Esophagus squamous epithelium (tissue), 5 donors: ENCODE measurements at regions not wholly inside any gene's neighbourhood (a gene's known extent, or its start where the extent isn't known, plus 50 kb on each side); places are given as distances from the start of the nearest gene placed in this dataset.

Experiments
- DNase-seq: peaks from one replicate; lab custom pipeline; 2025; lab: John Stamatoyannopoulos, UW
- H3K27ac ChIP-seq, 4 donors: fragments of 200-600 bp; sonication (generic); one replicate each; pipeline ENCODE4 v1.5.1; 2016 to 2019; ENCODE audit warnings: mild to moderate bottlenecking in 1 of 4
- H3K27me3 ChIP-seq, 4 donors: fragments of 200-600 bp; sonication (generic); 1 replicate in 3 of 4; 2 replicates in 1 of 4; pipeline versions ENCODE4 v1.5.1 to v1.6.0; 2017 to 2021; ENCODE audit warnings: antibody characterized with exemption in 1 of 4
- H3K36me3 ChIP-seq, 3 donors: fragments of 200-600 bp; sonication (generic); one replicate each; pipeline ENCODE4 v1.5.1; 2016 to 2019
- H3K4me1 ChIP-seq, 3 donors: fragments of 200-600 bp; sonication (generic); one replicate each; pipeline ENCODE4 v1.5.1; 2017 to 2019
- H3K4me3 ChIP-seq, 4 donors: fragments of 200-600 bp; sonication (generic); 1 replicate in 3 of 4; 2 replicates in 1 of 4; pipeline ENCODE4 v1.5.1; 2016 to 2019; ENCODE audit warnings: mild to moderate bottlenecking in 2 of 4, moderate library complexity in 1 of 4
- H3K9me3 ChIP-seq, 3 donors: fragments of 200-600 bp; sonication (generic); one replicate each; pipeline ENCODE4 v1.5.1; 2016 to 2019
- CTCF ChIP-seq, 6 experiments: fragments of 450-650 bp in 4 of 6; fragments of 200-600 bp in 2 of 6; sonication (generic) in 2 of 6; IDR thresholded peaks; one replicate each; pipeline ENCODE4 v1.5.1; 2016 to 2019; ENCODE audit warnings: antibody characterized with exemption in 6 of 6, mild to moderate bottlenecking in 4 of 6, moderate library complexity in 4 of 6
- POLR2A ChIP-seq, 4 donors: fragments of 450-650 bp; IDR thresholded peaks; one replicate each; pipeline ENCODE4 v1.6.1; 2017; ENCODE audit warnings: antibody characterized with exemption in 4 of 4, mild to moderate bottlenecking in 4 of 4, moderate library complexity in 3 of 4
- WGBS, 2 donors: methylation state at CpG; one replicate each; pipeline ENCODE4 v1.1.5; 2018; 5-methylcytosine and 5-hydroxymethylcytosine counted together
- intact Hi-C: fragments of 100-400 bp; cut with DNase I; formaldehyde crosslinking; loops from one replicate; pipeline ENCODE4 v1.15.0; 2022
- donor health status: DM: yes; HTN: yes; CAD: no.

GRCh38 chr11:109765709-109766311 lies 327.4 kb upstream of the ZC3H12C start:
- Histone ChIP-seq H3K9me3 (no peaks in the 10 kb centered on the region), H3K27ac (no peak overlapping the region), H3K27me3 (no peaks in the 10 kb centered on the region), H3K36me3 (no peaks in the 10 kb centered on the region), H3K4me1 (no peaks in the 10 kb centered on the region), H3K4me3 (no peak overlapping the region)
- TF ChIP-seq POLR2A (IDR thresholded peaks at IDR 0.05) (no peak), CTCF (IDR thresholded peaks at IDR 0.05) (no peak)
- intact Hi-C loops = no loop called here
- no peak for DNase-seq
- WGBS, 2 donors = 86 to 91% methylated on average over 5 of the region's 5 CpGs

- intact Hi-C loops = no loop called here
- Histone ChIP-seq H3K27ac (no peak overlapping the region), H3K4me1 (no peaks in the 10 kb centered on the region), H3K36me3 (no peaks in the 10 kb centered on the region), H3K4me3 (no peak overlapping the region), H3K9me3 (no peaks in the 10 kb centered on the region), H3K27me3 (no peaks in the 10 kb centered on the region)
- WGBS, 2 donors = 65 to 70% methylated on average over 2 to 4 of the region's 4 CpGs
- TF ChIP-seq POLR2A (IDR thresholded peaks at IDR 0.05) (no peak), CTCF (IDR thresholded peaks at IDR 0.05) (no peak)
- no peak for DNase-seq
Observed at GRCh38 chr11:109769858-109770257, 323.3 kb upstream of the ZC3H12C start.

- Histone ChIP-seq H3K4me3 (no peak overlapping the region), H3K9me3 (no peaks in the 10 kb centered on the region), H3K27ac (no peak overlapping the region), H3K4me1 (no peaks in the 10 kb centered on the region), H3K36me3 (no peaks in the 10 kb centered on the region), H3K27me3 (no peaks in the 10 kb centered on the region)
- TF ChIP-seq POLR2A (IDR thresholded peaks at IDR 0.05) (no peak), CTCF (IDR thresholded peaks at IDR 0.05) (no peak)
- intact Hi-C loops = no loop called here
- no peak for DNase-seq
Observed at GRCh38 chr11:109770323-109770722, 322.9 kb upstream of the ZC3H12C start.

- H3K4me1 ChIP-seq = no peaks in the 10 kb centered on the region
- no peak for DNase-seq
- intact Hi-C loops = no loop called here
- WGBS, 2 donors = 75 to 77% methylated on average over 1 of the region's 1 CpG
- H3K9me3 ChIP-seq = no peaks in the 10 kb centered on the region
- H3K4me3 ChIP-seq = no peak overlapping the region
- TF ChIP-seq POLR2A (IDR thresholded peaks at IDR 0.05) (no peak), CTCF (IDR thresholded peaks at IDR 0.05) (no peak)
- H3K27me3 ChIP-seq = no peaks in the 10 kb centered on the region
- H3K36me3 ChIP-seq = no peaks in the 10 kb centered on the region
- H3K27ac ChIP-seq = no peak overlapping the region
Observed at GRCh38 chr11:109772892-109773291, 320.3 kb upstream of the ZC3H12C start.

GRCh38 chr11:109775686-109776085 lies 317.5 kb upstream of the ZC3H12C start:
- H3K4me3 ChIP-seq = no peak overlapping the region
- intact Hi-C loops = no loop called here
- DNase-seq = no peak
- H3K27ac ChIP-seq = no peak overlapping the region
- no peaks in the 10 kb centered on the region for H3K9me3 ChIP-seq
- no peaks in the 10 kb centered on the region for H3K36me3 ChIP-seq
- no peaks in the 10 kb centered on the region for H3K4me1 ChIP-seq
- H3K27me3 ChIP-seq = no peaks in the 10 kb centered on the region
- TF ChIP-seq POLR2A (IDR thresholded peaks at IDR 0.05) (no peak), CTCF (IDR thresholded peaks at IDR 0.05) (no peak)
- WGBS, 2 donors = 58 to 85% methylated on average over 2 of the region's 2 CpGs
